ENCODE measurements at regions not wholly inside any gene's neighbourhood (a gene's known extent, or its start where the extent isn't known, plus 50 kb on each side); places are given as distances from the start of the nearest gene placed in this dataset.

DNA sequence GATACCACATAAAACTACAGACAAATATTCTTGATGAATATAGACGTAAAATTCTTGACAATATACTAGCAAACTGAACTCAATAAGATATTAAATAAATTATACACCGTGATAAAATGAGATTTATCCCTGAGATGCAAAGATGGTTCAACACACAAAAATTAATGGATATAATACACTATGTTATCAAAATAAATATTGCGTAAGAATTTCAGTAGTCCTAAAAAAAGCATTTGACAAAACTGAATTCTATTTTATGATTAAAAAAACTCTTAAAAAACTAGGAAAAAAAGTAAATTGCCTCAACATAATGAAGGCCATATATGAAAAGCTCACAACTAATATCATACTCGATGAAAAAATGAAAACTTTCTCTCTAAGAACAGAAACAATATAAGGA is 472.3 kb upstream of the GRIA1 start:
- no peak for DNase-seq
- Histone ChIP-seq H3K9me3 (replicated peaks; ENCODE audit: control insufficient read depth, low read depth, low read length) (peaks cover 16% of the 10 kb centered on the region), H3K27me3 (ENCODE audit: control insufficient read depth, insufficient read depth, low read length) (no peaks in the 10 kb centered on the region), H3K27ac (ENCODE audit: low read length) (no peak overlapping the region), H3K4me1 (ENCODE audit: control insufficient read depth, insufficient read depth, low read length) (no peaks in the 10 kb centered on the region), H3K36me3 (ENCODE audit: control insufficient read depth, insufficient read depth, low read length) (no peaks in the 10 kb centered on the region), H3K4me3 (ENCODE audit: low read length) (no peak overlapping the region)
- WGBS (ENCODE audit: insufficient coverage) = no CpG with 5 or more reads among the region's 4 CpGs

DNA sequence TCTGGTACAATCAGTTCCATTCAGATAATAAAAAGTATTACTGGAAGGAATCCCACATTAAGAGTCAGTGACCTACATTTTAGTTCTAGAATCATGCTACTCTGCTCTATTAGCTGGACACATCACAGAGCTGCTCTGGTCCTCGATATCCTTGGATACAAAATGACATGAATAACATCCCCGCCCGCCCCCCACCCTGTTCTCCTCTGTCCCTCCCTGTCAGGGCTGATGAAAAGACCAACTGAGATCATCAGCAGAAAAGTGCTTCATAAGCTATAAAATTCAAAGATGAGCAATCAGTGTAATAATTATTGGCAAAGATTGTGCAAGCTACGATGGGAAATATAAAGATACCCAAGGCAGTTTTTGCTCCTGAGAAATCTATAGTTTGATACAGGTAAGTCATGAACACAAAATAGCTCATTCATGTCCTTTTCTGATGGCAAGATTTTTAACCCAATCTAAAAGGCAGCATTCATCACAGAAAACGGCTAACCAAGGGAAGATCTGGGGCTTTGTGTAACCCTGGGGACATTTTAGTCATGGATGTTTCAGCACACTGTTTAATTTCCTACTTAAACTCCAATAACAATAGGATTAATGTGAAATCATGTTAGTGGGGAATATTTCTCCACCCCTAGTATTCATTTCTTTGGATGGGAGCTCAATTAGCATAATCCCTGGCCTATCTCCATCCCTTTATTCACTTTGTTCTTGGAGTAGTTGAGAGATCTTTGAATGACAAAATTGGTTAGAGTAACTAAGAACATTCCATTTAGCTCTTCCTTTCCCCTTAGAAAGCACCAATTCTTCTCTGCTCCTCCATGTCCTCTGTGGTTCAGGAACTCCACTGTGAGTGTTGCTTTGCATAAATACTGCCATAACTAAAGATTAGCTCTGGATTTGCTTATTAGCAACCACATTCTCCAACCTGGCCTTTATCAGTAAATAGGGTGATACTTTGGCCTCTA is 459.4 kb upstream of the GRIA1 start:
- no peaks in the 10 kb centered on the region for H3K4me1 ChIP-seq (ENCODE audit: control insufficient read depth, insufficient read depth, low read length)
- H3K27me3 ChIP-seq (ENCODE audit: control insufficient read depth, insufficient read depth, low read length) = no peaks in the 10 kb centered on the region
- peaks cover 4% of the 10 kb centered on the region for H3K9me3 ChIP-seq (replicated peaks; ENCODE audit: control insufficient read depth, low read depth, low read length)
- DNase-seq = no peak
- H3K36me3 ChIP-seq (ENCODE audit: control insufficient read depth, insufficient read depth, low read length) = no peaks in the 10 kb centered on the region
- H3K4me3 ChIP-seq (ENCODE audit: low read length) = no peak overlapping the region
- 100% methylated on average over 1 of the region's 5 CpGs for WGBS (ENCODE audit: insufficient coverage)
- no peak overlapping the region for H3K27ac ChIP-seq (ENCODE audit: low read length)

DNA sequence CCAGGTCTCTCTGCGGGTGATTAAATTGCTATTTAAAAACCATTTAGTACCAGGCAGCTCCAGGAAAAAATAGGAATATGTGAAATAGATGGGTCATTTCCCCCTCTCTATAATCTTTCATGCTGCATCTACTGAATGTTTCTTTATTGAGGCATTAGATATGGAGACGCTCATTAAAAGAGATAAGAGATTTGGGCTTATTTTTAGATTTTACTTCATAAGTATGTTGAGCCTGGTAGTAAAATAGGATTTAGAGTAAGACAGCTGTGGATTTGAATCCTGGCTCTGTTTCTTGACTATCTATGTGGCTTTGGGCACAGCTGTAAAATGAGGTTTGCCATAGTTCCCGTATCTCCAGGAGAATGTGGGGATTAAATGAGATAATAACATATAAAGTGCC is 451.0 kb upstream of the GRIA1 start:
- H3K27me3 ChIP-seq (ENCODE audit: control insufficient read depth, insufficient read depth, low read length) = no peaks in the 10 kb centered on the region
- no peak overlapping the region for H3K4me3 ChIP-seq (ENCODE audit: low read length)

GRCh38 chr5:153043886-153044285 is 446.6 kb upstream of the GRIA1 start:
- Histone ChIP-seq H3K9me3 (replicated peaks; ENCODE audit: control insufficient read depth, low read depth, low read length) (no peaks in the 10 kb centered on the region), H3K27me3 (ENCODE audit: control insufficient read depth, insufficient read depth, low read length) (no peaks in the 10 kb centered on the region), H3K4me3 (ENCODE audit: low read length) (no peak overlapping the region), H3K27ac (ENCODE audit: low read length) (no peak overlapping the region), H3K36me3 (ENCODE audit: control insufficient read depth, insufficient read depth, low read length) (no peaks in the 10 kb centered on the region), H3K4me1 (ENCODE audit: control insufficient read depth, insufficient read depth, low read length) (no peaks in the 10 kb centered on the region)
- no peak for DNase-seq
- 90% methylated on average over 1 of the region's 1 CpG for WGBS (ENCODE audit: insufficient coverage)

More for the DNA sequence above, 451.0 kb upstream of the GRIA1 start:
- WGBS (ENCODE audit: insufficient coverage) = no CpG with 5 or more reads among the region's 3 CpGs
- H3K36me3 ChIP-seq (ENCODE audit: control insufficient read depth, insufficient read depth, low read length) = no peaks in the 10 kb centered on the region
- H3K27ac ChIP-seq (ENCODE audit: low read length) = no peak overlapping the region
- no peak for DNase-seq
- no peaks in the 10 kb centered on the region for H3K4me1 ChIP-seq (ENCODE audit: control insufficient read depth, insufficient read depth, low read length)
- no peaks in the 10 kb centered on the region for H3K9me3 ChIP-seq (replicated peaks; ENCODE audit: control insufficient read depth, low read depth, low read length)

GRCh38 chr5:153050496-153051179 is 439.8 kb upstream of the GRIA1 start:
- Histone ChIP-seq H3K36me3 (ENCODE audit: control insufficient read depth, insufficient read depth, low read length) (no peaks in the 10 kb centered on the region), H3K4me1 (ENCODE audit: control insufficient read depth, insufficient read depth, low read length) (no peaks in the 10 kb centered on the region), H3K4me3 (ENCODE audit: low read length) (no peak overlapping the region), H3K27me3 (ENCODE audit: control insufficient read depth, insufficient read depth, low read length) (no peaks in the 10 kb centered on the region), H3K27ac (ENCODE audit: low read length) (no peak overlapping the region), H3K9me3 (replicated peaks; ENCODE audit: control insufficient read depth, low read depth, low read length) (no peaks in the 10 kb centered on the region)
- no CpG with 5 or more reads among the region's 1 CpG for WGBS (ENCODE audit: insufficient coverage)
- no peak for DNase-seq

GRCh38 chr5:153066281-153066680 is 424.2 kb upstream of the GRIA1 start:
- Histone ChIP-seq H3K9me3 (replicated peaks; ENCODE audit: control insufficient read depth, low read depth, low read length) (no peaks in the 10 kb centered on the region), H3K27ac (ENCODE audit: low read length) (no peak overlapping the region), H3K4me1 (ENCODE audit: control insufficient read depth, insufficient read depth, low read length) (no peaks in the 10 kb centered on the region), H3K4me3 (ENCODE audit: low read length) (no peak overlapping the region), H3K27me3 (ENCODE audit: control insufficient read depth, insufficient read depth, low read length) (no peaks in the 10 kb centered on the region), H3K36me3 (ENCODE audit: control insufficient read depth, insufficient read depth, low read length) (no peaks in the 10 kb centered on the region)
- no peak for DNase-seq

- DNase-seq = no peak
- WGBS (ENCODE audit: insufficient coverage) = 83% methylated on average over 1 of the region's 1 CpG
- no peaks in the 10 kb centered on the region for H3K9me3 ChIP-seq (replicated peaks; ENCODE audit: control insufficient read depth, low read depth, low read length)
Observed at GRCh38 chr5:153067869-153068268, 422.6 kb upstream of the GRIA1 start.

GRCh38 chr5:153079396-153079795 is 411.1 kb upstream of the GRIA1 start:
- no CpG with 5 or more reads among the region's 5 CpGs for WGBS (ENCODE audit: insufficient coverage)
- Histone ChIP-seq H3K4me3 (ENCODE audit: low read length) (no peak overlapping the region), H3K36me3 (ENCODE audit: control insufficient read depth, insufficient read depth, low read length) (no peaks in the 10 kb centered on the region), H3K9me3 (replicated peaks; ENCODE audit: control insufficient read depth, low read depth, low read length) (peaks cover 3% of the 10 kb centered on the region), H3K4me1 (ENCODE audit: control insufficient read depth, insufficient read depth, low read length) (no peaks in the 10 kb centered on the region), H3K27me3 (ENCODE audit: control insufficient read depth, insufficient read depth, low read length) (no peaks in the 10 kb centered on the region), H3K27ac (ENCODE audit: low read length) (no peak overlapping the region)
- DNase-seq = no peak

More at GRCh38 chr5:153067869-153068268, 422.6 kb upstream of the GRIA1 start:
- no peaks in the 10 kb centered on the region for H3K36me3 ChIP-seq (ENCODE audit: control insufficient read depth, insufficient read depth, low read length)
- H3K27ac ChIP-seq (ENCODE audit: low read length) = no peak overlapping the region
- H3K27me3 ChIP-seq (ENCODE audit: control insufficient read depth, insufficient read depth, low read length) = no peaks in the 10 kb centered on the region
- H3K4me1 ChIP-seq (ENCODE audit: control insufficient read depth, insufficient read depth, low read length) = no peaks in the 10 kb centered on the region
- H3K4me3 ChIP-seq (ENCODE audit: low read length) = no peak overlapping the region

DNA sequence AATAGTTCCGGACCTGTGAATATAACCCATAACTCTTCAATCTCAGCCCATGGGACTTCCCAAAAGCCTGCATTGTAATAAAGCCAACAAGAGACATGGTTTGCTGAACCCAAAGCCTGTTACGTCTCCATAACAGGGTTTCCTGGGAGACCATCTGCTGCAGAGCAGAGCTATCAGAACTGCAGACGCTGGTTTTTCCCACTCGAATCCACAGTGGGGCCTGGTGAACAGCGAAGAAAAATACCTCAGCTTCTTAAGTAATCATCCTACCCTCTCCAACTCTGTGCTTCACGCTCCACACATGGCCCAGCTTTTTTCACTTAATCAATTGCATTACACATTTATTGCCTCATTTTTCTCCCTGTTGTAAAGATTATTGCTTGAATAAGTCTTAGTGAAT is 409.5 kb upstream of the GRIA1 start:
- no peaks in the 10 kb centered on the region for H3K36me3 ChIP-seq (ENCODE audit: control insufficient read depth, insufficient read depth, low read length)
- no peak overlapping the region for H3K4me3 ChIP-seq (ENCODE audit: low read length)
- H3K27ac ChIP-seq (ENCODE audit: low read length) = no peak overlapping the region
- peak; percentile 12 for DNase-seq
- 49% methylated on average over 2 of the region's 6 CpGs for WGBS (ENCODE audit: insufficient coverage)
- H3K9me3 ChIP-seq (replicated peaks; ENCODE audit: control insufficient read depth, low read depth, low read length) = peaks cover 3% of the 10 kb centered on the region
- H3K4me1 ChIP-seq (ENCODE audit: control insufficient read depth, insufficient read depth, low read length) = no peaks in the 10 kb centered on the region
- no peaks in the 10 kb centered on the region for H3K27me3 ChIP-seq (ENCODE audit: control insufficient read depth, insufficient read depth, low read length)

DNA sequence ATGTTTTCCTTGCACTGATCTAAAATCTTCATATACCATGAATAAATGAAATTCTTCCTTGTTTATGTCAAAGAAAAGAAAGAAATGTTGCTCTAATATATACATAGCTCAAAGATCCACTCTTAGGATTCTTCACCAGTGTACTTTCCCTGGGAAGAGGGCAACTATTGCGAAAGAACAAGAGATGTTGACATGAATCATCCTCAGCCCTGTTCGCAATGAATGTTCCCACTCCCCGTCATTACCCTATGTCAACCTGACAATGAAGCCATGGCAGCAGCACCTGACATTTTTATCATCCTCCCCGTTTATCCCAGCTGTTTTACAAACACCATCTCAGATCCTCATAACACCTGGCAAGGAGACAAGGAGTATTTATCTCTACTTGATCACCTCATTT is 409.1 kb upstream of the GRIA1 start:
- DNase-seq = no peak
- Histone ChIP-seq H3K9me3 (replicated peaks; ENCODE audit: control insufficient read depth, low read depth, low read length) (peaks cover 3% of the 10 kb centered on the region), H3K36me3 (ENCODE audit: control insufficient read depth, insufficient read depth, low read length) (no peaks in the 10 kb centered on the region), H3K4me3 (ENCODE audit: low read length) (no peak overlapping the region), H3K27me3 (ENCODE audit: control insufficient read depth, insufficient read depth, low read length) (no peaks in the 10 kb centered on the region), H3K4me1 (ENCODE audit: control insufficient read depth, insufficient read depth, low read length) (no peaks in the 10 kb centered on the region), H3K27ac (ENCODE audit: low read length) (no peak overlapping the region)
- WGBS (ENCODE audit: insufficient coverage) = 60% methylated on average over 1 of the region's 4 CpGs
